ENCODE measurements at regions not wholly inside any gene's neighbourhood (a gene's known extent, or its start where the extent isn't known, plus 50 kb on each side); places are given as distances from the start of the nearest gene placed in this dataset.
"Not testable (repeated sequence)": the region's sequence is repeated elsewhere in the genome, so short reads cannot be mapped to it uniquely, and the experiment has no call there.

GRCh38 chr5:158471535-158471924 is 612.6 kb upstream of the CLINT1 start:
- DNase-seq = no peak

GRCh38 chr5:158470764-158471534 is 612.0 kb upstream of the CLINT1 start:
- peak in 1 of 2 experiments; percentile 45 for DNase-seq

GRCh38 chr5:158468444-158468843 is 609.5 kb upstream of the CLINT1 start:
- DNase-seq = no peak

- no peak for DNase-seq
These were observed 607.2 kb upstream of the CLINT1 start for GRCh38 chr5:158466191-158466590.

- no peak for DNase-seq
These were observed 606.4 kb upstream of the CLINT1 start for GRCh38 chr5:158465086-158465972.

GRCh38 chr5:158464383-158464782 is 605.4 kb upstream of the CLINT1 start:
- DNase-seq = no peak

- DNase-seq = no peak
These were observed 605.0 kb upstream of the CLINT1 start for GRCh38 chr5:158463938-158464337.

- no peak for DNase-seq
These were observed 604.2 kb upstream of the CLINT1 start for GRCh38 chr5:158463188-158463587.

GRCh38 chr5:158462349-158463114 is 603.6 kb upstream of the CLINT1 start:
- no peak for DNase-seq

- DNase-seq = no peak
These were observed 602.4 kb upstream of the CLINT1 start for GRCh38 chr5:158461240-158461854.

- no peak for DNase-seq
These were observed 599.1 kb upstream of the CLINT1 start for GRCh38 chr5:158458086-158458485.

- no peak for DNase-seq
These were observed 597.8 kb upstream of the CLINT1 start for GRCh38 chr5:158456756-158457155.

- DNase-seq = no peak
These were observed 597.3 kb upstream of the CLINT1 start for GRCh38 chr5:158456241-158456640.

GRCh38 chr5:158451993-158452672 is 593.2 kb upstream of the CLINT1 start:
- DNase-seq = no peak

GRCh38 chr5:158451203-158451992 is 592.5 kb upstream of the CLINT1 start:
- peak in 1 of 2 experiments; percentile 14 for DNase-seq

- no peak for DNase-seq
These were observed 591.8 kb upstream of the CLINT1 start for GRCh38 chr5:158450751-158451171.

GRCh38 chr5:158446761-158447160 is 587.8 kb upstream of the CLINT1 start:
- DNase-seq = not testable (repeated sequence)

GRCh38 chr5:158439204-158439603 is 580.3 kb upstream of the CLINT1 start:
- DNase-seq = not testable (repeated sequence)

GRCh38 chr5:158436271-158437065 is 577.5 kb upstream of the CLINT1 start:
- no peak for DNase-seq

GRCh38 chr5:158435161-158435616 is 576.2 kb upstream of the CLINT1 start:
- DNase-seq = no peak

Data from NCI-H2081 (cell line).